AG04450 (cell line): ENCODE measurements at regions not wholly inside any gene's neighbourhood (a gene's known extent, or its start where the extent isn't known, plus 50 kb on each side); places are given as distances from the start of the nearest gene placed in this dataset.

Experiments used
- CTCF ChIA-PET: fragments of 300-600, 350-600 bp; formaldehyde crosslinking; extraction: SDS; loops from one replicate; lab custom pipeline; 2022; ENCODE audit warnings: antibody characterized with exemption, inconsistent platforms; lab: Charles Lee
- POLR2A ChIA-PET: fragments of 350-600 bp; formaldehyde crosslinking; extraction: SDS; loops from one replicate; lab custom pipeline; 2021; ENCODE audit warnings: antibody characterized with exemption, inconsistent platforms; lab: Yijun Ruan, JAX
- DNase-seq: peaks from one replicate; pipeline ENCODE4 v3.0.0-alpha.2; 2011; ENCODE audit warnings: low read depth, low spot score
- H3K27ac ChIP-seq: one replicate; pipeline ENCODE4 v1.5.1; 2012; ENCODE audit warnings: low read depth, low read length, control low read depth
- H3K27me3 ChIP-seq: one replicate; pipeline ENCODE4 v1.6.0; 2012; ENCODE audit warnings: low read length; ENCODE audit not compliant: control insufficient read depth, insufficient read depth
- H3K4me3 ChIP-seq: 2 replicates; pipeline ENCODE4 v1.5.1; 2011; ENCODE audit warnings: mild to moderate bottlenecking, low read depth, low read length, control low read depth
- H3K9me3 ChIP-seq: 2 replicates; pipeline ENCODE4 v1.5.1; 2012; ENCODE audit warnings: low read length; ENCODE audit not compliant: control insufficient read depth, insufficient read depth
- TF ChIP-seq, protein P1 (sequence below): IDR thresholded peaks from 2 replicates; pipeline ENCODE4 v1.5.1; 2011; ENCODE audit warnings: low read depth, low read length, control low read depth, inconsistent platforms

GRCh38 chr6:44049163-44049988 is 77.9 kb downstream of the MRPL14 start:
- DNase-seq, result no peak
- H3K27me3 ChIP-seq, result no peaks in the 10 kb centered on the region
- POLR2A ChIA-PET, result no interaction called here
- CTCF ChIA-PET, result no interaction called here
- no peak overlapping the region for H3K27ac ChIP-seq
- H3K4me3 ChIP-seq, result no peak overlapping the region
- no peaks in the 10 kb centered on the region for H3K9me3 ChIP-seq
- TF ChIP-seq, protein P1, sequence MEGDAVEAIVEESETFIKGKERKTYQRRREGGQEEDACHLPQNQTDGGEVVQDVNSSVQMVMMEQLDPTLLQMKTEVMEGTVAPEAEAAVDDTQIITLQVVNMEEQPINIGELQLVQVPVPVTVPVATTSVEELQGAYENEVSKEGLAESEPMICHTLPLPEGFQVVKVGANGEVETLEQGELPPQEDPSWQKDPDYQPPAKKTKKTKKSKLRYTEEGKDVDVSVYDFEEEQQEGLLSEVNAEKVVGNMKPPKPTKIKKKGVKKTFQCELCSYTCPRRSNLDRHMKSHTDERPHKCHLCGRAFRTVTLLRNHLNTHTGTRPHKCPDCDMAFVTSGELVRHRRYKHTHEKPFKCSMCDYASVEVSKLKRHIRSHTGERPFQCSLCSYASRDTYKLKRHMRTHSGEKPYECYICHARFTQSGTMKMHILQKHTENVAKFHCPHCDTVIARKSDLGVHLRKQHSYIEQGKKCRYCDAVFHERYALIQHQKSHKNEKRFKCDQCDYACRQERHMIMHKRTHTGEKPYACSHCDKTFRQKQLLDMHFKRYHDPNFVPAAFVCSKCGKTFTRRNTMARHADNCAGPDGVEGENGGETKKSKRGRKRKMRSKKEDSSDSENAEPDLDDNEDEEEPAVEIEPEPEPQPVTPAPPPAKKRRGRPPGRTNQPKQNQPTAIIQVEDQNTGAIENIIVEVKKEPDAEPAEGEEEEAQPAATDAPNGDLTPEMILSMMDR, result no peak

- no peaks in the 10 kb centered on the region for H3K27me3 ChIP-seq
- H3K27ac ChIP-seq, result no peak overlapping the region
- H3K9me3 ChIP-seq, result no peaks in the 10 kb centered on the region
- no peak for DNase-seq
- ChIA-PET CTCF (no interaction called here), POLR2A (interaction anchor here (0.6 kb wide), 1 partner anchor 57 kb away, joined by 5 read pairs; no protein-coding TSS in a partner anchor)
- no peak overlapping the region for H3K4me3 ChIP-seq
- TF ChIP-seq, protein P1, result no peak
Measured at GRCh38 chr6:44048277-44048676, 79.0 kb downstream of the MRPL14 start.

DNA sequence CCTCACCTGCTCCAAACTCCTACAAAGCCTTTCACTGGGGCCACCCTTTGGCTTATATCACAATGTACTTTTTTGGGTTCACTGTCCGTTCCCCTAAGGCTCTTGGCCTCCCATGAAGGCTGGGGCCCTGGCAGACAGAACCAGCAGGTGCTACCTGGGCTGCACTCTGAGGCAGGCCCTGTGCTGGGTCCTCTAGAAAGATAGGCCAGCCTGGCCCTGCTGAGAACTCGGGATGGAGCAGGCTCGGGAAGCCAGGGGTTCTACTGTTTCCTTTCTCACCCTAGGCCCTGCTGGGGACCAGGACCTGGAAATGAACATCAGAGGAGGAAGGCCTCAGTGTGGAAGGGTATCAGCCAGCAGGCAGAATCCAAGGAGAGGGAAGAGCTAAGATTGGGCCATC is 79.5 kb downstream of the MRPL14 start:
- ChIA-PET POLR2A (interaction anchor here (0.6 kb wide), 1 partner anchor 57 kb away, joined by 5 read pairs; no protein-coding TSS in a partner anchor), CTCF (interaction anchor here (1.1 kb wide), 1 partner anchor 279 kb away, joined by 3 read pairs; no protein-coding TSS in a partner anchor)
- no peak overlapping the region for H3K4me3 ChIP-seq
- no peaks in the 10 kb centered on the region for H3K27me3 ChIP-seq
- no peak overlapping the region for H3K27ac ChIP-seq
- DNase-seq, result no peak
- TF ChIP-seq, protein P1, result no peak
- H3K9me3 ChIP-seq, result no peaks in the 10 kb centered on the region

DNA sequence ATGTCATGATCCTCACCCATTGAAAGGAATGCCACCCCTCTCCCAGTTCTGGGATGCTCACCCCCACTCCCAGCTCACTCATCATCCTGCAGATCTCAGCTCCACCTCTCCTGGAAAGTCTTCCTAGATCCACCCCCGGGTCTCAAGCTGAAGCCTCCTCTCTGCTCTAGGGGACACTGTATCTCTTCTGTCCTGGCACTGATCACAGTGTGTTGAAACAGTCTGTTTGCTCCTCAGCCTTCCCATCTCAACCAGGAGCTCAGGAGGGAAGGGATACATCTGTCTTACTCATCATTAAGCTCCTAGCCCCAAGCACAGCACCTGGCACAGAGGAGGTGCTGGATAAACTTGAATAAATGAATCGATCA is 80.1 kb downstream of the MRPL14 start:
- H3K27me3 ChIP-seq, result no peaks in the 10 kb centered on the region
- POLR2A ChIA-PET, result no interaction called here
- H3K27ac ChIP-seq, result no peak overlapping the region
- TF ChIP-seq, protein P1, result no peak
- H3K4me3 ChIP-seq, result no peak overlapping the region
- no peak for DNase-seq
- H3K9me3 ChIP-seq, result no peaks in the 10 kb centered on the region
- CTCF ChIA-PET, result interaction anchor here (1.1 kb wide), 1 partner anchor 278 kb away, joined by 3 read pairs; no protein-coding TSS in a partner anchor

GRCh38 chr6:44046516-44047178 is 80.6 kb downstream of the MRPL14 start:
- CTCF ChIA-PET, result interaction anchor here (1.1 kb wide), 1 partner anchor 278 kb away, joined by 3 read pairs; no protein-coding TSS in a partner anchor
- Histone ChIP-seq H3K27ac (no peak overlapping the region), H3K4me3 (no peak overlapping the region), H3K9me3 (no peaks in the 10 kb centered on the region), H3K27me3 (no peaks in the 10 kb centered on the region)
- TF ChIP-seq, protein P1, result no peak
- POLR2A ChIA-PET, result no interaction called here
- no peak for DNase-seq
